ACC112 (cell line): ENCODE measurements at regions not wholly inside any gene's neighbourhood (a gene's known extent, or its start where the extent isn't known, plus 50 kb on each side); places are given as distances from the start of the nearest gene placed in this dataset.

ENCODE experiments used
- H2AFZ ChIP-seq: fragments of 200-600 bp; sonication (generic); one replicate; pipeline ENCODE4 v1.6.0; 2017; ENCODE audit warnings: antibody characterized with exemption, low read length; ENCODE audit not compliant: unreplicated experiment
- H3K27ac ChIP-seq: fragments of 200-600 bp; sonication (generic); 2 replicates; pipeline ENCODE4 v1.5.1; 2014; ENCODE audit warnings: low read depth, mild to moderate bottlenecking, antibody characterized with exemption, low read length, moderate library complexity
- H3K27me3 ChIP-seq: fragments of 200-600 bp; sonication (generic); 2 replicates; pipeline ENCODE4 v1.6.1; 2014; ENCODE audit warnings: mild to moderate bottlenecking, antibody characterized with exemption, low read length, moderate library complexity, mixed read lengths; ENCODE audit not compliant: insufficient read depth
- H3K36me3 ChIP-seq: fragments of 200-600 bp; sonication (generic); 2 replicates; pipeline ENCODE4 v1.6.1; 2016; ENCODE audit warnings: mild to moderate bottlenecking, antibody characterized with exemption, low read length, moderate library complexity, mixed read lengths; ENCODE audit not compliant: insufficient read depth
- H3K4me1 ChIP-seq: fragments of 200-600 bp; sonication (generic); one replicate; pipeline ENCODE4 v1.6.1; 2016; ENCODE audit warnings: low read length, mixed read lengths; ENCODE audit not compliant: insufficient read depth, unreplicated experiment, control insufficient read depth
- H3K4me3 ChIP-seq: fragments of 200-600 bp; sonication (generic); 2 replicates; pipeline ENCODE4 v1.5.1; 2014; ENCODE audit warnings: mild to moderate bottlenecking, low read depth, low read length
- H3K79me2 ChIP-seq: fragments of 200-600 bp; sonication (generic); one replicate; pipeline ENCODE4 v1.6.0; 2016; ENCODE audit warnings: low read length; ENCODE audit not compliant: control insufficient read depth, unreplicated experiment, insufficient read depth

GRCh38 chr18:56545464-56545863 lies 92.9 kb downstream of the TXNL1 start:
- no peaks in the 10 kb centered on the region for H3K36me3 ChIP-seq
- H2AFZ ChIP-seq: no peak overlapping the region
- no peaks in the 10 kb centered on the region for H3K4me1 ChIP-seq
- H3K27me3 ChIP-seq: no peaks in the 10 kb centered on the region
- H3K27ac ChIP-seq: no peak overlapping the region
- H3K79me2 ChIP-seq: no peaks in the 10 kb centered on the region
- no peak overlapping the region for H3K4me3 ChIP-seq

GRCh38 chr18:56542476-56542875 lies 95.9 kb downstream of the TXNL1 start:
- no peak overlapping the region for H3K4me3 ChIP-seq
- H3K4me1 ChIP-seq: no peaks in the 10 kb centered on the region
- no peak overlapping the region for H2AFZ ChIP-seq
- H3K36me3 ChIP-seq: no peaks in the 10 kb centered on the region
- H3K27ac ChIP-seq: no peak overlapping the region
- H3K27me3 ChIP-seq: no peaks in the 10 kb centered on the region; the same call in 1 of the 2 replicates
- no peaks in the 10 kb centered on the region for H3K79me2 ChIP-seq

GRCh38 chr18:56541793-56542192 lies 96.6 kb downstream of the TXNL1 start:
- Histone ChIP-seq H3K27me3 (no peaks in the 10 kb centered on the region; the same call in none of the 2 replicates), H3K79me2 (no peaks in the 10 kb centered on the region), H3K36me3 (no peaks in the 10 kb centered on the region), H2AFZ (no peak overlapping the region), H3K27ac (no peak overlapping the region), H3K4me3 (no peak overlapping the region), H3K4me1 (no peaks in the 10 kb centered on the region)

DNA sequence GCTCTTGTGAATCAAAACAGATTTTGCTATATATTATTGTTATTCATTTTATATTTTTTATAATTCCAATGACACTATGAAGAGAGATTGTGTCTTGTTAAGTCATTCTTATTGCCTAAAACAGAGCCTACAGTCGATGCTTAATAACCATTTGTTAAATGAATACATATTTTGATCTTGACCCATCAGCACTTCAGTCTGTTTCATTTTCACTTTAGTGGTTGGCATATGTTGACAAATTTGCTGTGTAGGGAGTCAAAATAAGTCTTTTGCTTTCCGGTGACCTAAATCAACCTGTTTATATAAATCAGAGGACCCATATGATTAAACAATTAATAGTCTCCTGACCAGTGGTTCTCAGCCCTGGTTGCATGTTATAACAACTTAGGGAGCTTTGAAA lies 97.1 kb downstream of the TXNL1 start:
- no peaks in the 10 kb centered on the region for H3K4me1 ChIP-seq
- H3K36me3 ChIP-seq: no peaks in the 10 kb centered on the region
- no peaks in the 10 kb centered on the region for H3K79me2 ChIP-seq
- no peak overlapping the region for H2AFZ ChIP-seq
- no peak overlapping the region for H3K27ac ChIP-seq
- no peaks in the 10 kb centered on the region; the same call in none of the 2 replicates for H3K27me3 ChIP-seq
- H3K4me3 ChIP-seq: no peak overlapping the region

- no peaks in the 10 kb centered on the region for H3K36me3 ChIP-seq
- no peaks in the 10 kb centered on the region for H3K79me2 ChIP-seq
- no peak overlapping the region for H3K4me3 ChIP-seq
- H2AFZ ChIP-seq: no peak overlapping the region
- H3K27ac ChIP-seq: no peak overlapping the region
- H3K27me3 ChIP-seq: peaks cover 7% of the 10 kb centered on the region
- H3K4me1 ChIP-seq: no peaks in the 10 kb centered on the region
Observed at GRCh38 chr18:56538746-56539145, 99.6 kb downstream of the TXNL1 start.

GRCh38 chr18:56532176-56532840 lies 106.1 kb downstream of the TXNL1 start:
- Histone ChIP-seq H3K4me3 (no peak overlapping the region), H3K4me1 (no peaks in the 10 kb centered on the region), H3K27ac (no peak overlapping the region), H3K36me3 (no peaks in the 10 kb centered on the region), H2AFZ (no peak overlapping the region), H3K79me2 (no peaks in the 10 kb centered on the region), H3K27me3 (peaks cover 7% of the 10 kb centered on the region; the same call in 1 of the 2 replicates)

GRCh38 chr18:56522816-56523215 lies 115.6 kb downstream of the TXNL1 start:
- H3K36me3 ChIP-seq: no peaks in the 10 kb centered on the region
- H3K79me2 ChIP-seq: no peaks in the 10 kb centered on the region
- H3K27ac ChIP-seq: no peak overlapping the region
- no peaks in the 10 kb centered on the region for H3K4me1 ChIP-seq
- no peak overlapping the region for H3K4me3 ChIP-seq
- H3K27me3 ChIP-seq: peaks cover 3% of the 10 kb centered on the region; the same call in 1 of the 2 replicates
- H2AFZ ChIP-seq: no peak overlapping the region

DNA sequence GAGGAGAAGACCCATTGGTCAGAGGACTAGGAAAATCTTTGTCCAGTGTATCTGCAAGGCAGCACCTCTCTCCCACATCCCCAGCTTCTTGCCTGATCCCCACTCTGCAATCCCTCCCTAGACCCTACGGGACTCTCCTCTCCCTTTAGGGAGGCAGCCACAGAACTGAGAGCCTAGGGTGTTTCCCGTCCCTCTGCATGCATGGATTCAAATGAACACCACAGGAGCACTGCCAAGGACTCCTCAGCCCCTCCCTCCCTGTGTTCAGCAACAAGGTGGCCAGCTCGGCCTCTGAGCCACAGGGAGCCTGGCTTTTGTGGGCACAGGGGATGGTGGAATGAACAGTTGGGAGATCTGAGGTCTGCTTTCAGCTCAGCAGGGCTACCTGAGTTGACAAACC lies 117.1 kb downstream of the TXNL1 start:
- Histone ChIP-seq H3K27me3 (peaks cover 3% of the 10 kb centered on the region; the same call in 1 of the 2 replicates), H3K36me3 (no peaks in the 10 kb centered on the region), H3K79me2 (no peaks in the 10 kb centered on the region), H2AFZ (no peak overlapping the region), H3K27ac (no peak overlapping the region), H3K4me3 (no peak overlapping the region), H3K4me1 (no peaks in the 10 kb centered on the region)

DNA sequence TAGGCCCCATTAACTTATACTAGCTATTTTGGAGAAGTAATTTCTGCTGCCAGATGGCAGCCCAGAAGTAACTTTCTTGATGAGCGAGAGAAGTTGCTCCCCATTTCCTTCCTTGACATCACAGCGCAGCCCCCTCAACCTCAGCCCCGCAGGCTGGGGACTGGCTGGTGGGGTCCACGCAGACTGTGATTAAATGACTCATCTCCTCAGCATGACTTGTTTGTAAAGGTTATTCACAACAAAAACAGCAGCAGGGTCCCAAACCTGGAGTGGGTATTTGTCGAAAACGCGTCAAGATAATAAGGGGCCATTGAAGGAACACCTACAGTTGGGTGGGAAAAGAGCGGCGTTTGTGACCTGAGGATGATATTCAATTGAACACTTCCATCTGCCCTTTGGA lies 120.6 kb downstream of the TXNL1 start:
- Histone ChIP-seq H3K27me3 (peaks cover 3% of the 10 kb centered on the region; the same call in 1 of the 2 replicates), H3K4me1 (no peaks in the 10 kb centered on the region), H3K4me3 (no peak overlapping the region), H3K27ac (no peak overlapping the region), H3K79me2 (no peaks in the 10 kb centered on the region), H2AFZ (no peak overlapping the region), H3K36me3 (no peaks in the 10 kb centered on the region)

GRCh38 chr18:56517196-56517595 lies 121.2 kb downstream of the TXNL1 start:
- Histone ChIP-seq H3K36me3 (no peaks in the 10 kb centered on the region), H3K27ac (no peak overlapping the region)

GRCh38 chr18:56516789-56517188 lies 121.6 kb downstream of the TXNL1 start:
- Histone ChIP-seq H3K4me1 (no peaks in the 10 kb centered on the region), H3K4me3 (no peak overlapping the region), H3K27me3 (peaks cover 3% of the 10 kb centered on the region; the same call in 1 of the 2 replicates), H3K27ac (no peak overlapping the region), H3K36me3 (no peaks in the 10 kb centered on the region), H2AFZ (no peak overlapping the region), H3K79me2 (no peaks in the 10 kb centered on the region)

More at GRCh38 chr18:56517196-56517595, 121.2 kb downstream of the TXNL1 start:
- peaks cover 3% of the 10 kb centered on the region; the same call in 1 of the 2 replicates for H3K27me3 ChIP-seq
- H3K4me3 ChIP-seq: no peak overlapping the region
- H3K79me2 ChIP-seq: no peaks in the 10 kb centered on the region
- no peak overlapping the region for H2AFZ ChIP-seq
- H3K4me1 ChIP-seq: no peaks in the 10 kb centered on the region
